22Rv1 (cell line): ENCODE measurements at regions not wholly inside any gene's neighbourhood (a gene's known extent, or its start where the extent isn't known, plus 50 kb on each side); places are given as distances from the start of the nearest gene placed in this dataset.

Experiments used
- CTCF ChIP-seq: fragments of 450-650 bp; IDR thresholded peaks from 2 replicates; pipeline ENCODE4 v1.5.1; 2017; ENCODE audit warnings: mild to moderate bottlenecking
- ZFX ChIP-seq: fragments of 450-650 bp; IDR thresholded peaks from 2 replicates; pipeline ENCODE4 v1.6.1; 2017; ENCODE audit warnings: antibody characterized with exemption, borderline replicate concordance

GRCh38 chr7:124398937-124399552 is 366.2 kb upstream of the TMEM229A start:
- TF ChIP-seq CTCF = no peak
- TF ChIP-seq ZFX = no peak
